WTC11 (cell line): ENCODE measurements at regions not wholly inside any gene's neighbourhood (a gene's known extent, or its start where the extent isn't known, plus 50 kb on each side); places are given as distances from the start of the nearest gene placed in this dataset.

Experiments used
- CTCF ChIP-seq: fragments of 200-600 bp; IDR thresholded peaks from 2 replicates; pipeline ENCODE4 v1.8.0; 2022; ENCODE audit warnings: antibody characterized with exemption
- GABPB1 ChIP-seq: sonication (generic); formaldehyde crosslinking; IDR thresholded peaks from 2 replicates; pipeline ENCODE4 v1.8.1; 2023; ENCODE audit warnings: mild to moderate bottlenecking, missing genetic modification reagents
- MLX ChIP-seq: sonication (generic); formaldehyde crosslinking; IDR thresholded peaks from 2 replicates; pipeline ENCODE4 v1.8.1; 2023; ENCODE audit warnings: mild to moderate bottlenecking, missing genetic modification reagents, moderate library complexity
- NFYB ChIP-seq: sonication (generic); formaldehyde crosslinking; conservative IDR thresholded peaks from 2 replicates; pipeline ENCODE4 v1.8.0; 2022; ENCODE audit warnings: low read depth, missing genetic modification reagents
- NR2C2 ChIP-seq: sonication (generic); formaldehyde crosslinking; IDR thresholded peaks from 2 replicates; pipeline ENCODE4 v1.8.0; 2022; ENCODE audit warnings: mild to moderate bottlenecking, missing genetic modification reagents
- ZNF138 ChIP-seq: sonication (generic); formaldehyde crosslinking; conservative IDR thresholded peaks from 2 replicates; pipeline ENCODE4 v1.8.1; 2022; ENCODE audit warnings: mild to moderate bottlenecking, moderate library complexity, missing genetic modification reagents

GRCh38 chr3:124419303-124419702 lies 310.9 kb upstream of the UMPS start:
- TF ChIP-seq CTCF = no peak
- TF ChIP-seq ZNF138 (CRISPR knock-in tag) = no peak
- no peak for TF ChIP-seq NFYB (CRISPR knock-in tag)
- no peak for TF ChIP-seq NR2C2 (CRISPR knock-in tag)
- TF ChIP-seq MLX (CRISPR knock-in tag) = no peak
- TF ChIP-seq GABPB1 = no peak
